Iris pigment epithelial cell (primary cell): ENCODE measurements at regions not wholly inside any gene's neighbourhood (a gene's known extent, or its start where the extent isn't known, plus 50 kb on each side); places are given as distances from the start of the nearest gene placed in this dataset.
A peak's percentile ranks its signal among the peaks of the same experiment; 100 is the strongest.

Experiments used
- DNase-seq: peaks from one replicate; pipeline ENCODE4 v3.0.0-alpha.2; 2011; ENCODE audit warnings: low read depth

- peak; percentile 80 for DNase-seq
Observed at GRCh38 chr4:54152846-54153600, 53.1 kb downstream of the GSX2 start.

- DNase-seq = no peak
Observed at GRCh38 chr4:54155936-54156335, 56.0 kb downstream of the GSX2 start.

- DNase-seq = no peak
Observed at GRCh38 chr4:54157606-54158005, 57.6 kb downstream of the GSX2 start.

GRCh38 chr4:54159543-54159942 is 59.6 kb downstream of the GSX2 start:
- DNase-seq = no peak

- DNase-seq = no peak
Observed at GRCh38 chr4:54165011-54165410, 64.1 kb upstream of the PDGFRA start.

- DNase-seq = peak; percentile 89
Observed at GRCh38 chr4:54165438-54165837, 63.7 kb upstream of the PDGFRA start.

GRCh38 chr4:54167508-54167907 is 61.6 kb upstream of the PDGFRA start:
- no peak for DNase-seq

- DNase-seq = peak; percentile 42
Observed at GRCh38 chr4:54169176-54169575, 59.9 kb upstream of the PDGFRA start.

- no peak for DNase-seq
Observed at GRCh38 chr4:54172156-54172555, 56.9 kb upstream of the PDGFRA start.

- DNase-seq = no peak
Observed at GRCh38 chr4:54173281-54173912, 55.7 kb upstream of the PDGFRA start.

GRCh38 chr4:54176202-54176601 is 52.9 kb upstream of the PDGFRA start:
- DNase-seq = no peak
